ENCODE measurements at regions not wholly inside any gene's neighbourhood (a gene's known extent, or its start where the extent isn't known, plus 50 kb on each side); places are given as distances from the start of the nearest gene placed in this dataset.

GRCh38 chr20:39643292-39643691 is 681.1 kb downstream of the DHX35 start:
- POLR2A ChIA-PET, result no interaction called here
- TF ChIP-seq MEIS1 (CRISPR knock-in tag; IDR thresholded peaks at IDR 0.05; ENCODE audit: borderline replicate concordance), result no peak
- no peak for TF ChIP-seq ZNF510 (tag by site-specific recombination; IDR thresholded peaks at IDR 0.05; ENCODE audit: insufficient replicate concordance)
- no peak for TF ChIP-seq ZNF18 (tag by site-specific recombination; IDR thresholded peaks at IDR 0.05)
- TF ChIP-seq ZNF292 (tag by site-specific recombination; IDR thresholded peaks at IDR 0.05; ENCODE audit: borderline replicate concordance, low read depth), result no peak
- TF ChIP-seq HOXA7 (CRISPR knock-in tag; IDR thresholded peaks at IDR 0.05; ENCODE audit: borderline replicate concordance), result no peak
- TF ChIP-seq ZNF423 (tag by site-specific recombination; IDR thresholded peaks at IDR 0.05), result no peak
- no peak for TF ChIP-seq ZNF341 (tag by site-specific recombination; IDR thresholded peaks at IDR 0.05; ENCODE audit: low read depth)
- TF ChIP-seq KLF7 (tag by site-specific recombination; IDR thresholded peaks at IDR 0.05; ENCODE audit: borderline replicate concordance), result no peak
- no peak for TF ChIP-seq OVOL3 (tag by site-specific recombination; IDR thresholded peaks at IDR 0.05)
- TF ChIP-seq ZNF354C (tag by site-specific recombination; IDR thresholded peaks at IDR 0.05; ENCODE audit: borderline replicate concordance, low read depth), result no peak
- Histone ChIP-seq H3K4me1 (ENCODE audit: control insufficient read depth, insufficient read depth, low read length) (no peaks in the 10 kb centered on the region), H3K36me3 (ENCODE audit: control insufficient read depth in 2 of 2, insufficient read depth in 1 of 2, low read length in 2 of 2) (no peaks in the 10 kb centered on the region), H3K4me3 (ENCODE audit: low read depth, low read length) (no peak overlapping the region), H3K27ac (ENCODE audit: extremely low read depth, low read depth, low read length) (no peak overlapping the region), H3K9me3 (ENCODE audit: control insufficient read depth, insufficient read depth, low read depth, low read length) (no peaks in the 10 kb centered on the region)
- CTCF ChIA-PET, result no interaction called here

GRCh38 chr20:39641423-39641822 is 679.3 kb downstream of the DHX35 start:
- H3K4me3 ChIP-seq (ENCODE audit: low read depth, low read length), result no peak overlapping the region
- POLR2A ChIA-PET, result no interaction called here
- no peaks in the 10 kb centered on the region for H3K4me1 ChIP-seq (ENCODE audit: control insufficient read depth, insufficient read depth, low read length)
- H3K36me3 ChIP-seq (ENCODE audit: control insufficient read depth in 2 of 2, insufficient read depth in 1 of 2, low read length in 2 of 2), result no peaks in the 10 kb centered on the region
- CTCF ChIA-PET, result no interaction called here
- TF ChIP-seq TSHZ1 (tag by site-specific recombination; IDR thresholded peaks at IDR 0.05; ENCODE audit: borderline replicate concordance) (no peak), ZNF529 (tag by site-specific recombination; IDR thresholded peaks at IDR 0.05; ENCODE audit: insufficient replicate concordance) (no peak), EGR2 (tag by site-specific recombination; IDR thresholded peaks at IDR 0.05; ENCODE audit: low read depth) (no peak), ATF2 (tag by site-specific recombination; IDR thresholded peaks at IDR 0.05; ENCODE audit: low read depth) (peak; percentile 39; the same call in 1 of the 2 replicates), ZSCAN4 (tag by site-specific recombination; IDR thresholded peaks at IDR 0.05) (no peak)
- no peaks in the 10 kb centered on the region for H3K9me3 ChIP-seq (ENCODE audit: control insufficient read depth, insufficient read depth, low read depth, low read length)
- H3K27ac ChIP-seq (ENCODE audit: extremely low read depth, low read depth, low read length), result no peak overlapping the region

Measured in HEK293 (cell line).